ENCODE measurements at regions not wholly inside any gene's neighbourhood (a gene's known extent, or its start where the extent isn't known, plus 50 kb on each side); places are given as distances from the start of the nearest gene placed in this dataset.

DNA sequence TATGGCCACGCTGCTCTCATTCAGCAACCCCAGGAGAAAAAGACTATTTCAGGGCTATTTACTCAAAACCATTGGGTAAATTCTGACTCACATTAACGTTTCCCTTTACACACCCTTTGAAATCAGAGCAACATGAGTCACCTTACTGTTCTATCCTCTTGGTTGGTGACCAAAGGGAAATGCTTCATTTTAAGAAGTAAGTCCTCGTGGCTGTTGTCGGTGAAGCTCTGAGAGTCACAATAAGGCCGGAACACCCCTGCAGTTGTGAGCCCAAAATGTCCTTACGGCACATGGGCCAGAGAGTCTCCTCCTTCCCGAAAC is 56.3 kb upstream of the SPRY1 start:
- TF ChIP-seq CTCF (IDR thresholded peaks at IDR 0.05): no peak
- no peak for TF ChIP-seq EZH2 (IDR thresholded peaks at IDR 0.05)

Data from neural progenitor cell (in vitro differentiated cells).